NCI-H1105 (cell line): ENCODE measurements at regions not wholly inside any gene's neighbourhood (a gene's known extent, or its start where the extent isn't known, plus 50 kb on each side); places are given as distances from the start of the nearest gene placed in this dataset.
A peak's percentile ranks its signal among the peaks of the same experiment; 100 is the strongest.

Experiments used
- DNase-seq: peaks from one replicate; lab custom pipeline; 2025; lab: John Stamatoyannopoulos, UW

- DNase-seq: no peak
Measured at GRCh38 chr4:15130441-15130840, 128.2 kb downstream of the CPEB2 start.

GRCh38 chr4:15131551-15131950 lies 129.3 kb downstream of the CPEB2 start:
- no peak for DNase-seq

- no peak for DNase-seq
Measured at GRCh38 chr4:15132739-15133138, 130.5 kb downstream of the CPEB2 start.

- no peak for DNase-seq
Measured at GRCh38 chr4:15139599-15139998, 137.3 kb downstream of the CPEB2 start.

GRCh38 chr4:15142201-15142600 lies 139.9 kb downstream of the CPEB2 start:
- DNase-seq: no peak

- no peak for DNase-seq
Measured at GRCh38 chr4:15143551-15143950, 141.3 kb downstream of the CPEB2 start.

GRCh38 chr4:15144249-15144966 lies 142.1 kb downstream of the CPEB2 start:
- DNase-seq: peak; percentile 44

- DNase-seq: no peak
Measured at GRCh38 chr4:15144967-15145295, 142.7 kb downstream of the CPEB2 start.

GRCh38 chr4:15145709-15146108 lies 143.4 kb downstream of the CPEB2 start:
- DNase-seq: peak; percentile 38

GRCh38 chr4:15147714-15148113 lies 145.4 kb downstream of the CPEB2 start:
- no peak for DNase-seq

GRCh38 chr4:15148199-15148598 lies 145.9 kb downstream of the CPEB2 start:
- DNase-seq: peak; percentile 17

- no peak for DNase-seq
Measured at GRCh38 chr4:15148691-15149090, 146.4 kb downstream of the CPEB2 start.

GRCh38 chr4:15149234-15149838 lies 147.1 kb downstream of the CPEB2 start:
- DNase-seq: no peak

- DNase-seq: peak; percentile 15
Measured at GRCh38 chr4:15149839-15150592, 147.7 kb downstream of the CPEB2 start.

GRCh38 chr4:15150631-15151030 lies 148.3 kb downstream of the CPEB2 start:
- DNase-seq: no peak

GRCh38 chr4:15151033-15151432 lies 148.8 kb downstream of the CPEB2 start:
- DNase-seq: no peak

- no peak for DNase-seq
Measured at GRCh38 chr4:15153662-15154061, 151.4 kb downstream of the CPEB2 start.

- no peak for DNase-seq
Measured at GRCh38 chr4:15158406-15159091, 156.3 kb downstream of the CPEB2 start.

GRCh38 chr4:15159477-15160019 lies 157.3 kb downstream of the CPEB2 start:
- DNase-seq: no peak

GRCh38 chr4:15161439-15161838 lies 159.2 kb downstream of the CPEB2 start:
- no peak for DNase-seq

GRCh38 chr4:15162046-15162445 lies 159.8 kb downstream of the CPEB2 start:
- DNase-seq: no peak
